ENCODE measurements at regions not wholly inside any gene's neighbourhood (a gene's known extent, or its start where the extent isn't known, plus 50 kb on each side); places are given as distances from the start of the nearest gene placed in this dataset.

DNA sequence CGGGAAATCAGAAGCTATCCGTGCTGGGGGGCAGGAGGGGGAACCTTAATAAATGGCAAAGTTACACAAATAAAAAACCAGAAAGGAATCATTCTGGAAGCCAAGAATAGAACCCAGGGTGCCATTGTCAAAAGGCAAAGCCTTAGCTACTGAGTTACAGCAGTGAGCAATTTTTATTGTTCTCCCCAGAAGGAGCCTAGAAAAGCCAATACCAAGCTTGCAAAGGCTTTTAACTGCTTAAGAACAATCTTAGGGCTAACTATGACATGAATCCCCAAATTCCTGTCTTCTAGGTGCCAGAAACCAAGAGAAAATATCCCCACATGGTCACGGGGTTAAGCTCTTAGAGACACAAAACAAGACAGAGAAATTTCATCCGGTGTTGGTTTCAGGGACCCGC lies 482.7 kb downstream of the CCSER2 start:
- Histone ChIP-seq H3K27me3 (no peaks in the 10 kb centered on the region), H3K27ac (no peak overlapping the region), H3K4me1 (no peaks in the 10 kb centered on the region), H3K9me3 (no peaks in the 10 kb centered on the region), H3K4me3 (no peak overlapping the region), H3K36me3 (no peaks in the 10 kb centered on the region)
- in situ Hi-C loops (cut with MboI; ENCODE audit: low sequenced_read_pairs in 4 of 4), result no loop called here
- ATAC-seq (no peak), DNase-seq (no peak)
- intact Hi-C loops (cut with DNase I; ENCODE audit: low total_unique reads), result no loop called here
- no peak for TF ChIP-seq POLR2A (IDR thresholded peaks at IDR 0.05)
- TF ChIP-seq, protein P1, sequence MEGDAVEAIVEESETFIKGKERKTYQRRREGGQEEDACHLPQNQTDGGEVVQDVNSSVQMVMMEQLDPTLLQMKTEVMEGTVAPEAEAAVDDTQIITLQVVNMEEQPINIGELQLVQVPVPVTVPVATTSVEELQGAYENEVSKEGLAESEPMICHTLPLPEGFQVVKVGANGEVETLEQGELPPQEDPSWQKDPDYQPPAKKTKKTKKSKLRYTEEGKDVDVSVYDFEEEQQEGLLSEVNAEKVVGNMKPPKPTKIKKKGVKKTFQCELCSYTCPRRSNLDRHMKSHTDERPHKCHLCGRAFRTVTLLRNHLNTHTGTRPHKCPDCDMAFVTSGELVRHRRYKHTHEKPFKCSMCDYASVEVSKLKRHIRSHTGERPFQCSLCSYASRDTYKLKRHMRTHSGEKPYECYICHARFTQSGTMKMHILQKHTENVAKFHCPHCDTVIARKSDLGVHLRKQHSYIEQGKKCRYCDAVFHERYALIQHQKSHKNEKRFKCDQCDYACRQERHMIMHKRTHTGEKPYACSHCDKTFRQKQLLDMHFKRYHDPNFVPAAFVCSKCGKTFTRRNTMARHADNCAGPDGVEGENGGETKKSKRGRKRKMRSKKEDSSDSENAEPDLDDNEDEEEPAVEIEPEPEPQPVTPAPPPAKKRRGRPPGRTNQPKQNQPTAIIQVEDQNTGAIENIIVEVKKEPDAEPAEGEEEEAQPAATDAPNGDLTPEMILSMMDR (IDR thresholded peaks at IDR 0.05 in 4 of 5, conservative IDR thresholded peaks at IDR 0.05 in 1 of 5), result no peak

- Histone ChIP-seq H3K4me1 (no peaks in the 10 kb centered on the region), H3K9me3 (no peaks in the 10 kb centered on the region), H3K27ac (no peak overlapping the region), H3K4me3 (no peak overlapping the region), H3K36me3 (no peaks in the 10 kb centered on the region), H3K27me3 (no peaks in the 10 kb centered on the region)
- ATAC-seq (no peak), DNase-seq (no peak)
- in situ Hi-C loops (cut with MboI; ENCODE audit: low sequenced_read_pairs in 4 of 4), result no loop called here
- no peak for TF ChIP-seq POLR2A (IDR thresholded peaks at IDR 0.05)
- TF ChIP-seq, protein P1 (IDR thresholded peaks at IDR 0.05 in 4 of 5, conservative IDR thresholded peaks at IDR 0.05 in 1 of 5), result no peak
- intact Hi-C loops (cut with DNase I; ENCODE audit: low total_unique reads), result no loop called here
These were observed 490.6 kb downstream of the CCSER2 start for GRCh38 chr10:84818961-84819360.

DNA sequence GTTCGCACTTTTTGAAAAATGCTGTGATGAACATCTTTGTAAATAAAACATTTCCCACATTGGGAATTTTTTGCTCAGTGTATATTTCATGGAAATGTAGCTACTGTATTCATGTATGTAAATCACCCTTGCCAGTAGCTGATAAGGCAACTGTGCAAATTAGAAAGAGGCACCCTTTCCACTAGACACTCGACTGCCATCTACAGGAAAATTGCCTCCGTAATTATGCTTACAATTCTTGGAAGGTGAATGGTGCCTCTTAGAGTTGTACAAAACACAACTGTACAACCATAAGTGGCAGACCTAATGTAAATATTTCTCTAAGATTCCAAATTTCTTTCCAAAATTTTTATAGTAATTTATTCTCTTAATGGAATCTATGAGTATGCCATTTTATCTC lies 491.7 kb downstream of the CCSER2 start:
- no peak overlapping the region for H3K27ac ChIP-seq
- H3K36me3 ChIP-seq, result no peaks in the 10 kb centered on the region
- H3K9me3 ChIP-seq, result no peaks in the 10 kb centered on the region
- DNase-seq (no peak), ATAC-seq (no peak)
- H3K27me3 ChIP-seq, result no peaks in the 10 kb centered on the region
- intact Hi-C loops (cut with DNase I; ENCODE audit: low total_unique reads), result no loop called here
- H3K4me1 ChIP-seq, result no peaks in the 10 kb centered on the region
- in situ Hi-C loops (cut with MboI; ENCODE audit: low sequenced_read_pairs in 4 of 4), result no loop called here
- no peak overlapping the region for H3K4me3 ChIP-seq
- TF ChIP-seq, protein P1 (IDR thresholded peaks at IDR 0.05 in 4 of 5, conservative IDR thresholded peaks at IDR 0.05 in 1 of 5), result no peak
- TF ChIP-seq POLR2A (IDR thresholded peaks at IDR 0.05), result no peak

DNA sequence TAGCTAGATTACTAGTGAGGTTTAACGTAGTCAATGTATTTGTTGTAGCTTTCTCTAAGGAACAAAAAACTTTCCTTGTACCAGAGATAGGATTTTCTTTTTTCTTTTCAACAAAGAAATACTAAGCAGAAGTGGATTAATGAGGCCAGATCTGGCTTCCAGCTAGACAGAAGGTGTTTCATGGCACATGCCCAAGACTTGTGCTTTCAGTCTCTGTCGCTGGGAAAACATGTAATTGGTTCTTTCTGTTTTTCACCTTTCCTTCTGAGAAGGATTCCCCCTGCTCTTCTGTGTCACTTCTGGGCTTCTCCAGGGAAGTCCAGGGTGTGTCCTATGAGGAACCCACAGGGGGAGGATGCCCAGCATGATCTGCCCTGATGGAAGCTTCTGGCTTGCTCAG lies 492.2 kb downstream of the CCSER2 start:
- no peak for DNase-seq
- TF ChIP-seq POLR2A (IDR thresholded peaks at IDR 0.05), result no peak
- TF ChIP-seq, protein P1 (IDR thresholded peaks at IDR 0.05 in 4 of 5, conservative IDR thresholded peaks at IDR 0.05 in 1 of 5), result no peak
- H3K27me3 ChIP-seq, result no peaks in the 10 kb centered on the region
- H3K9me3 ChIP-seq, result no peaks in the 10 kb centered on the region
- in situ Hi-C loops (cut with MboI; ENCODE audit: low sequenced_read_pairs in 4 of 4) (no loop called here), intact Hi-C loops (cut with DNase I; ENCODE audit: low total_unique reads) (no loop called here)
- no peak overlapping the region for H3K27ac ChIP-seq
- no peak for ATAC-seq
- no peak overlapping the region for H3K4me3 ChIP-seq
- no peaks in the 10 kb centered on the region for H3K36me3 ChIP-seq
- H3K4me1 ChIP-seq, result no peaks in the 10 kb centered on the region

DNA sequence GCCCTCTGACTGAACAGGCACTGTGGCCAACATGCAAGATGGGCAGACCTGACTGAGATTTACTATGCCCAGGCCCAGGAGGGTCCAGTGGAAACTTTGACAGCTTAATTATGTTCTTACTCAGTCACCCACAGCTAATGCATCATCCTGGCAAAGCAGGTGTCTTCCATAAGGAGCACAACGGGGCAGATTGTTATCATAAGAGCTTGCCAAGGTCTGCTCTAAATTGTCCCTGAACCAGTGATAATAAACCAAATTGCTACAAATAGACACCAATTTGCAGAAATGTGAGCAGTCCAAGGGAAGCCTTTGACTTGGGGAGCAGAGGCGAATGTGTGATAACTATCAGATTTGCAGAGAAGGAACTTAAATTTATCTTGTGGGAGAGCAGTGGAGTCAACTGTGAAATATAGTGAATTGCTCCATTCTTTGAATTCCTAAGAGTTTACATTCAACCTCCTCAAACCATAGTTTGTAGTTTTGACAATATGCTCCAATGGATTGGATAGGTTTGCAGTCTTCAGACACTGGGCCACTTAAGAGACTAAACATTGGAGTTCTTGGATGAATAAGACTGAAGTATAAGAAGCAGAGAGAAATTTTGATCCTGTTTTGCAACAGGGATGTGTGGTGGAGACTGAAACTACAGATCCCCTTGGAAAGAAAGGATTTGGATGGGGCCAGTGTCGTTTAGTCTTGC lies 494.7 kb downstream of the CCSER2 start:
- Histone ChIP-seq H3K27ac (no peak overlapping the region), H3K4me1 (no peaks in the 10 kb centered on the region), H3K9me3 (no peaks in the 10 kb centered on the region), H3K4me3 (no peak overlapping the region), H3K27me3 (no peaks in the 10 kb centered on the region), H3K36me3 (no peaks in the 10 kb centered on the region)
- TF ChIP-seq, protein P1 (IDR thresholded peaks at IDR 0.05 in 4 of 5, conservative IDR thresholded peaks at IDR 0.05 in 1 of 5), result no peak
- TF ChIP-seq POLR2A (IDR thresholded peaks at IDR 0.05), result no peak
- intact Hi-C loops (cut with DNase I; ENCODE audit: low total_unique reads) (no loop called here), in situ Hi-C loops (cut with MboI; ENCODE audit: low sequenced_read_pairs in 4 of 4) (no loop called here)
- ATAC-seq (no peak), DNase-seq (no peak)
